HEK293T (cell line): ENCODE measurements at regions not wholly inside any gene's neighbourhood (a gene's known extent, or its start where the extent isn't known, plus 50 kb on each side); places are given as distances from the start of the nearest gene placed in this dataset.

Experiments used
- CTBP1 ChIP-seq: fragments of 450-650 bp; IDR thresholded peaks from 2 replicates; pipeline ENCODE4 v1.6.1; 2016; ENCODE audit warnings: borderline replicate concordance
- FOXA1 ChIP-seq: fragments of 450-650 bp; IDR thresholded peaks from 2 replicates; pipeline ENCODE4 v1.6.1; 2016; ENCODE audit warnings: mild to moderate bottlenecking
- HDGF ChIP-seq: fragments of 450-650 bp; IDR thresholded peaks from 2 replicates; pipeline ENCODE4 v1.6.1; 2017; ENCODE audit warnings: antibody characterized with exemption, borderline replicate concordance
- LEF1 ChIP-seq: fragments of 450-650 bp; IDR thresholded peaks from 2 replicates; pipeline ENCODE4 v1.6.1; 2017; ENCODE audit warnings: mild to moderate bottlenecking, borderline replicate concordance
- NFRKB ChIP-seq: fragments of 450-650 bp; IDR thresholded peaks from 2 replicates; pipeline ENCODE4 v1.6.1; 2016; ENCODE audit warnings: mild to moderate bottlenecking, moderate library complexity
- PKNOX1 ChIP-seq: fragments of 450-650 bp; IDR thresholded peaks from 2 replicates; pipeline ENCODE4 v1.6.1; 2016
- SP1 ChIP-seq: fragments of 450-650 bp; IDR thresholded peaks from 2 replicates; pipeline ENCODE4 v1.6.1; 2017
- TARDBP ChIP-seq: fragments of 450-650 bp; IDR thresholded peaks from 2 replicates; pipeline ENCODE4 v1.6.1; 2016

- TF ChIP-seq NFRKB, result no peak
- no peak for TF ChIP-seq SP1
- no peak for TF ChIP-seq PKNOX1
- TF ChIP-seq CTBP1, result no peak
- no peak for TF ChIP-seq LEF1
- TF ChIP-seq TARDBP, result no peak
- no peak for TF ChIP-seq HDGF
- TF ChIP-seq FOXA1, result no peak
Measured at GRCh38 chr5:2480871-2481270, 270.6 kb downstream of the IRX2 start.
